H1 (cell line): ENCODE measurements at regions not wholly inside any gene's neighbourhood (a gene's known extent, or its start where the extent isn't known, plus 50 kb on each side); places are given as distances from the start of the nearest gene placed in this dataset.

ENCODE experiments used
- TF ChIP-seq, protein P1 (sequence below): fragments of 300-600 bp; sonication (generic); IDR thresholded peaks from 2 replicates; pipeline ENCODE4 v1.7.1; 2012; ENCODE audit warnings: low read length, moderate library complexity, mild to moderate bottlenecking, inconsistent platforms; ENCODE audit not compliant: insufficient replicate concordance

DNA sequence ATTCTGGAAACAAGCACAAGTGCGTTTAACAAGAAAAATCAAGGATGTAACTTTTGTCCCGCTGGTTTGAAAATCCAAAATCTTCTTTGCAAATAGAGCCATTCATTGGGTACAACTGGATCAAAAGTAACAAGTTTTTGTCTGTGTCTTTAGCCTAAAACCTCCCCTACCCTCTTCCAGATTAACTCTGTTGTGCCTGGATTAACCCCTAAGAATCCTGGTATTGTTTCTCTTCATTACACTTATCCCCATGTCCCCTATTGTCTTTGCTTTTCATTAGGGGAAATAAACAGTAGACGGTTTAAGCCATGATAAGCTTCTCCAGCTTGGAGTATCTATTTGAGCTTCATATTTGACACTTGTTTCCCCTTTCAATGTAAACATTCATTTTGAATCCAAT, 242.1 kb upstream of the ARGLU1 start (continued):
- TF ChIP-seq, protein P1, sequence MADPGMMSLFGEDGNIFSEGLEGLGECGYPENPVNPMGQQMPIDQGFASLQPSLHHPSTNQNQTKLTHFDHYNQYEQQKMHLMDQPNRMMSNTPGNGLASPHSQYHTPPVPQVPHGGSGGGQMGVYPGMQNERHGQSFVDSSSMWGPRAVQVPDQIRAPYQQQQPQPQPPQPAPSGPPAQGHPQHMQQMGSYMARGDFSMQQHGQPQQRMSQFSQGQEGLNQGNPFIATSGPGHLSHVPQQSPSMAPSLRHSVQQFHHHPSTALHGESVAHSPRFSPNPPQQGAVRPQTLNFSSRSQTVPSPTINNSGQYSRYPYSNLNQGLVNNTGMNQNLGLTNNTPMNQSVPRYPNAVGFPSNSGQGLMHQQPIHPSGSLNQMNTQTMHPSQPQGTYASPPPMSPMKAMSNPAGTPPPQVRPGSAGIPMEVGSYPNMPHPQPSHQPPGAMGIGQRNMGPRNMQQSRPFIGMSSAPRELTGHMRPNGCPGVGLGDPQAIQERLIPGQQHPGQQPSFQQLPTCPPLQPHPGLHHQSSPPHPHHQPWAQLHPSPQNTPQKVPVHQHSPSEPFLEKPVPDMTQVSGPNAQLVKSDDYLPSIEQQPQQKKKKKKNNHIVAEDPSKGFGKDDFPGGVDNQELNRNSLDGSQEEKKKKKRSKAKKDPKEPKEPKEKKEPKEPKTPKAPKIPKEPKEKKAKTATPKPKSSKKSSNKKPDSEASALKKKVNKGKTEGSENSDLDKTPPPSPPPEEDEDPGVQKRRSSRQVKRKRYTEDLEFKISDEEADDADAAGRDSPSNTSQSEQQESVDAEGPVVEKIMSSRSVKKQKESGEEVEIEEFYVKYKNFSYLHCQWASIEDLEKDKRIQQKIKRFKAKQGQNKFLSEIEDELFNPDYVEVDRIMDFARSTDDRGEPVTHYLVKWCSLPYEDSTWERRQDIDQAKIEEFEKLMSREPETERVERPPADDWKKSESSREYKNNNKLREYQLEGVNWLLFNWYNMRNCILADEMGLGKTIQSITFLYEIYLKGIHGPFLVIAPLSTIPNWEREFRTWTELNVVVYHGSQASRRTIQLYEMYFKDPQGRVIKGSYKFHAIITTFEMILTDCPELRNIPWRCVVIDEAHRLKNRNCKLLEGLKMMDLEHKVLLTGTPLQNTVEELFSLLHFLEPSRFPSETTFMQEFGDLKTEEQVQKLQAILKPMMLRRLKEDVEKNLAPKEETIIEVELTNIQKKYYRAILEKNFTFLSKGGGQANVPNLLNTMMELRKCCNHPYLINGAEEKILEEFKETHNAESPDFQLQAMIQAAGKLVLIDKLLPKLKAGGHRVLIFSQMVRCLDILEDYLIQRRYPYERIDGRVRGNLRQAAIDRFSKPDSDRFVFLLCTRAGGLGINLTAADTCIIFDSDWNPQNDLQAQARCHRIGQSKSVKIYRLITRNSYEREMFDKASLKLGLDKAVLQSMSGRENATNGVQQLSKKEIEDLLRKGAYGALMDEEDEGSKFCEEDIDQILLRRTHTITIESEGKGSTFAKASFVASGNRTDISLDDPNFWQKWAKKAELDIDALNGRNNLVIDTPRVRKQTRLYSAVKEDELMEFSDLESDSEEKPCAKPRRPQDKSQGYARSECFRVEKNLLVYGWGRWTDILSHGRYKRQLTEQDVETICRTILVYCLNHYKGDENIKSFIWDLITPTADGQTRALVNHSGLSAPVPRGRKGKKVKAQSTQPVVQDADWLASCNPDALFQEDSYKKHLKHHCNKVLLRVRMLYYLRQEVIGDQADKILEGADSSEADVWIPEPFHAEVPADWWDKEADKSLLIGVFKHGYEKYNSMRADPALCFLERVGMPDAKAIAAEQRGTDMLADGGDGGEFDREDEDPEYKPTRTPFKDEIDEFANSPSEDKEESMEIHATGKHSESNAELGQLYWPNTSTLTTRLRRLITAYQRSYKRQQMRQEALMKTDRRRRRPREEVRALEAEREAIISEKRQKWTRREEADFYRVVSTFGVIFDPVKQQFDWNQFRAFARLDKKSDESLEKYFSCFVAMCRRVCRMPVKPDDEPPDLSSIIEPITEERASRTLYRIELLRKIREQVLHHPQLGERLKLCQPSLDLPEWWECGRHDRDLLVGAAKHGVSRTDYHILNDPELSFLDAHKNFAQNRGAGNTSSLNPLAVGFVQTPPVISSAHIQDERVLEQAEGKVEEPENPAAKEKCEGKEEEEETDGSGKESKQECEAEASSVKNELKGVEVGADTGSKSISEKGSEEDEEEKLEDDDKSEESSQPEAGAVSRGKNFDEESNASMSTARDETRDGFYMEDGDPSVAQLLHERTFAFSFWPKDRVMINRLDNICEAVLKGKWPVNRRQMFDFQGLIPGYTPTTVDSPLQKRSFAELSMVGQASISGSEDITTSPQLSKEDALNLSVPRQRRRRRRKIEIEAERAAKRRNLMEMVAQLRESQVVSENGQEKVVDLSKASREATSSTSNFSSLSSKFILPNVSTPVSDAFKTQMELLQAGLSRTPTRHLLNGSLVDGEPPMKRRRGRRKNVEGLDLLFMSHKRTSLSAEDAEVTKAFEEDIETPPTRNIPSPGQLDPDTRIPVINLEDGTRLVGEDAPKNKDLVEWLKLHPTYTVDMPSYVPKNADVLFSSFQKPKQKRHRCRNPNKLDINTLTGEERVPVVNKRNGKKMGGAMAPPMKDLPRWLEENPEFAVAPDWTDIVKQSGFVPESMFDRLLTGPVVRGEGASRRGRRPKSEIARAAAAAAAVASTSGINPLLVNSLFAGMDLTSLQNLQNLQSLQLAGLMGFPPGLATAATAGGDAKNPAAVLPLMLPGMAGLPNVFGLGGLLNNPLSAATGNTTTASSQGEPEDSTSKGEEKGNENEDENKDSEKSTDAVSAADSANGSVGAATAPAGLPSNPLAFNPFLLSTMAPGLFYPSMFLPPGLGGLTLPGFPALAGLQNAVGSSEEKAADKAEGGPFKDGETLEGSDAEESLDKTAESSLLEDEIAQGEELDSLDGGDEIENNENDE = peak; percentile 55
